Ishikawa (cell line): ENCODE measurements at regions not wholly inside any gene's neighbourhood (a gene's known extent, or its start where the extent isn't known, plus 50 kb on each side); places are given as distances from the start of the nearest gene placed in this dataset.

ENCODE experiments used
- CEBPB ChIP-seq: IDR thresholded peaks from 2 replicates; pipeline ENCODE4 v1.6.1; 2012
- CREB1 ChIP-seq: IDR thresholded peaks from 2 replicates; pipeline ENCODE4 v1.6.1; 2012; ENCODE audit warnings: low read depth
- EGR1 ChIP-seq: IDR thresholded peaks from 2 replicates; pipeline ENCODE4 v1.6.1; 2012
- EP300 ChIP-seq: IDR thresholded peaks from 2 replicates; pipeline ENCODE4 v1.6.1; 2012; ENCODE audit warnings: borderline replicate concordance
- FOXM1 ChIP-seq: IDR thresholded peaks from 2 replicates; pipeline ENCODE4 v1.6.1; 2012; ENCODE audit warnings: low read depth, borderline replicate concordance
- MAX ChIP-seq: IDR thresholded peaks from 2 replicates; pipeline ENCODE4 v1.6.1; 2012
- NFIC ChIP-seq: IDR thresholded peaks from 2 replicates; pipeline ENCODE4 v1.6.1; 2012
- RAD21 ChIP-seq: IDR thresholded peaks from 2 replicates; pipeline ENCODE4 v1.6.1; 2012; ENCODE audit warnings: low read depth
- REST ChIP-seq: IDR thresholded peaks from 2 replicates; pipeline ENCODE4 v1.6.1; 2012; ENCODE audit warnings: low read depth, mild to moderate bottlenecking
- TAF1 ChIP-seq: IDR thresholded peaks from 2 replicates; pipeline ENCODE4 v1.6.1; 2012; ENCODE audit warnings: low read depth, mild to moderate bottlenecking
- TCF12 ChIP-seq: IDR thresholded peaks from 2 replicates; pipeline ENCODE4 v1.6.1; 2012; ENCODE audit warnings: low read depth
- TEAD4 ChIP-seq: IDR thresholded peaks from 2 replicates; pipeline ENCODE4 v1.6.1; 2012
- USF1 ChIP-seq: IDR thresholded peaks from 2 replicates; pipeline ENCODE4 v1.6.1; 2012
- YY1 ChIP-seq: IDR thresholded peaks from 2 replicates; pipeline ENCODE4 v1.6.1; 2012; ENCODE audit warnings: low read depth
- ZBTB7A ChIP-seq: IDR thresholded peaks from 2 replicates; pipeline ENCODE4 v1.6.1; 2012; ENCODE audit warnings: low read depth

- TF ChIP-seq TEAD4, result no peak
- no peak for TF ChIP-seq CREB1
- no peak for TF ChIP-seq ZBTB7A
- TF ChIP-seq EGR1, result no peak
- TF ChIP-seq USF1, result no peak
- TF ChIP-seq MAX, result no peak
- TF ChIP-seq TAF1, result no peak
- TF ChIP-seq REST, result no peak
- TF ChIP-seq NFIC, result no peak
- TF ChIP-seq CEBPB, result no peak
- TF ChIP-seq RAD21, result no peak
- TF ChIP-seq FOXM1, result no peak
These were observed 203.9 kb upstream of the RGPD4 start for GRCh38 chr2:107622741-107623310.

- TF ChIP-seq CEBPB (no peak), TAF1 (no peak), RAD21 (no peak), ZBTB7A (no peak), REST (no peak), YY1 (no peak), TEAD4 (no peak), FOXM1 (no peak), EP300 (no peak), USF1 (no peak), TCF12 (no peak), NFIC (no peak), MAX (no peak), EGR1 (no peak), CREB1 (no peak)
These were observed 200.7 kb upstream of the RGPD4 start for GRCh38 chr2:107625982-107626381.

- TF ChIP-seq EP300 (no peak), MAX (no peak), ZBTB7A (no peak)
These were observed 199.5 kb upstream of the RGPD4 start for GRCh38 chr2:107627164-107627563.

- TF ChIP-seq MAX (no peak), USF1 (no peak), EGR1 (no peak), TAF1 (no peak), CEBPB (no peak), ZBTB7A (no peak), YY1 (no peak), NFIC (no peak), RAD21 (no peak), FOXM1 (no peak), TCF12 (no peak), EP300 (no peak), TEAD4 (no peak)
These were observed 198.8 kb upstream of the RGPD4 start for GRCh38 chr2:107627926-107628325.

GRCh38 chr2:107633580-107634147 is 193.0 kb upstream of the RGPD4 start:
- TF ChIP-seq CEBPB (0 out of 2 replicates have a peak, but pooled peaks have one; percentile 15), CREB1 (no peak), EP300 (peak; percentile 22; the same call in 1 of the 2 replicates), USF1 (0 out of 2 replicates have a peak, but pooled peaks have one; percentile 11)
